ENCODE measurements at regions not wholly inside any gene's neighbourhood (a gene's known extent, or its start where the extent isn't known, plus 50 kb on each side); places are given as distances from the start of the nearest gene placed in this dataset.
"Not testable (repeated sequence)": the region's sequence is repeated elsewhere in the genome, so short reads cannot be mapped to it uniquely, and the experiment has no call there.

DNA sequence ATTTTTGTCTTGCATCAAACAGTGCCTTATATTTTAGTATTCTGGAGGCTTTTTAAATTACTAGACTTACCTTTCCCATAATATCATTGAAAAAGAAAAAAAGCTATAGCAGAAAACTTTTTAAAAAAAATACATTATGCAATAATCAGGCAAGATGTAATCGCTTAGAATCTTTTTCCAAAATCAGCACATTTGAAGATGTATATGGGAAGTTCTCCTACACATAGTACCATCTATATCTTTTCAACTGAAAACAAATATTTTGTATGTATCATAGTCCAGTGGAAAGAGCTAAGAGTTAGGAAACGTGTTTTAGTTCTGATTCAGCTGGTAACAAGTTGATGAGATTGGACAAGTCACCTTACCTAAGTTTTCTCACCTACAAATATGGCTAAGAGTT is 70.6 kb downstream of the SLC41A2 start:
- Histone ChIP-seq H3K4me3 (ENCODE audit: low read depth, low read length) (no peak overlapping the region), H3K27me3 (ENCODE audit: control insufficient read depth, insufficient read depth, low read length) (no peaks in the 10 kb centered on the region), H3K36me3 (ENCODE audit: control insufficient read depth, insufficient read depth, low read length) (no peaks in the 10 kb centered on the region)
- POLR2A ChIA-PET: no interaction called here
- TF ChIP-seq, protein P1, sequence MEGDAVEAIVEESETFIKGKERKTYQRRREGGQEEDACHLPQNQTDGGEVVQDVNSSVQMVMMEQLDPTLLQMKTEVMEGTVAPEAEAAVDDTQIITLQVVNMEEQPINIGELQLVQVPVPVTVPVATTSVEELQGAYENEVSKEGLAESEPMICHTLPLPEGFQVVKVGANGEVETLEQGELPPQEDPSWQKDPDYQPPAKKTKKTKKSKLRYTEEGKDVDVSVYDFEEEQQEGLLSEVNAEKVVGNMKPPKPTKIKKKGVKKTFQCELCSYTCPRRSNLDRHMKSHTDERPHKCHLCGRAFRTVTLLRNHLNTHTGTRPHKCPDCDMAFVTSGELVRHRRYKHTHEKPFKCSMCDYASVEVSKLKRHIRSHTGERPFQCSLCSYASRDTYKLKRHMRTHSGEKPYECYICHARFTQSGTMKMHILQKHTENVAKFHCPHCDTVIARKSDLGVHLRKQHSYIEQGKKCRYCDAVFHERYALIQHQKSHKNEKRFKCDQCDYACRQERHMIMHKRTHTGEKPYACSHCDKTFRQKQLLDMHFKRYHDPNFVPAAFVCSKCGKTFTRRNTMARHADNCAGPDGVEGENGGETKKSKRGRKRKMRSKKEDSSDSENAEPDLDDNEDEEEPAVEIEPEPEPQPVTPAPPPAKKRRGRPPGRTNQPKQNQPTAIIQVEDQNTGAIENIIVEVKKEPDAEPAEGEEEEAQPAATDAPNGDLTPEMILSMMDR (IDR thresholded peaks at IDR 0.05; ENCODE audit: insufficient read depth, low read depth, low read length): no peak
- CTCF ChIA-PET: interaction anchor here (0.9 to 3.2 kb wide), 2 partner anchors 506 to 508 kb away, joined by 3 to 11 read pairs; no protein-coding TSS in a partner anchor
- no peak for DNase-seq (ENCODE audit: low read depth)

DNA sequence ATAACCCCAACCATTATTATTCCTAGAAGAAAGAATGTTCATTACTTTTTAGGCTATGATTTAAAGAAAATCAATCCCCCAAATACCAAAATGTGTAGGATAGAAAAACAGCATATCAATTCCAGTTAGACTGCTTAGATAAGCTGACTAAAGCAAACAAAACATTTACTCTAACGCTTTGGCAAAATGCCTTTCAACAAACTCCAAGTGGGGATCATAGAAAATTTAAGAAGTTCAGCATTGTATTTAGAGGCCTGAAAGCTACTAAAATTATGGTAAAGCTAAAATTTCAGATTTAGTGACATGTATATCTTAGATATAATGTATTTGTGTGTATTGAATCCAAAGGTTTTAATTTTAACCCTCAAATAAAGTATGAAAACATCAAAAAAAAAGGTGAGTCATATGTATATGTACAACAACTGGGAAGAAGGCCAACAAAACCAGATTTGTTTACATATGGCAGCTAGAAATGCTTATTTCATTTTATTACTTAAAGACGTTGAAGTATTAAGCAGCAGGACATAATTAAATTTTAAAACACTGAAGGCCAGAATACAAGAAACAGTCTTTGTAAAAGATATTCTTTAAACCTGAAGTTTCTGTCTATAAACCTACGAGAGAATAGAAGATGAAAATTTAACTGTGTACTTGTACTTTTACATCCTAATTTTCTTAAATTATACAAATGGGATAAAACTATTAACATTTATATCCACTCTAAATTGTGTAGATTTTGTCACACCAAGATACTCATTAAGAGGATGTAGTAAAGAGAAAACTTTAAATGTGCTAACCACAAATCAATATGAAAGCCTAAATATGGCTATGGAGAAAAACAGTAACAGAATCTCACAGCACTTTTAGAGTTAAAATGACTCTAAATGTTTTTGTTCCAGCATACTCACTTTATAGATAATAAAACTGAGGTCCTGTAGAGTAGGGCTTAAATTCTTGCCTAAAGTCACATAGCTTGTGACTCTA is 71.4 kb downstream of the SLC41A2 start:
- TF ChIP-seq, protein P1 (IDR thresholded peaks at IDR 0.05; ENCODE audit: insufficient read depth, low read depth, low read length): no peak
- H3K27me3 ChIP-seq (ENCODE audit: control insufficient read depth, insufficient read depth, low read length): no peaks in the 10 kb centered on the region
- no peaks in the 10 kb centered on the region for H3K36me3 ChIP-seq (ENCODE audit: control insufficient read depth, insufficient read depth, low read length)
- POLR2A ChIA-PET: no interaction called here
- CTCF ChIA-PET: interaction anchor here (0.6 to 3.2 kb wide), 3 partner anchors 309 to 507 kb away, joined by 3 to 11 read pairs (median 3); no protein-coding TSS in a partner anchor
- no peak for DNase-seq (ENCODE audit: low read depth)
- H3K4me3 ChIP-seq (ENCODE audit: low read depth, low read length): no peak overlapping the region

DNA sequence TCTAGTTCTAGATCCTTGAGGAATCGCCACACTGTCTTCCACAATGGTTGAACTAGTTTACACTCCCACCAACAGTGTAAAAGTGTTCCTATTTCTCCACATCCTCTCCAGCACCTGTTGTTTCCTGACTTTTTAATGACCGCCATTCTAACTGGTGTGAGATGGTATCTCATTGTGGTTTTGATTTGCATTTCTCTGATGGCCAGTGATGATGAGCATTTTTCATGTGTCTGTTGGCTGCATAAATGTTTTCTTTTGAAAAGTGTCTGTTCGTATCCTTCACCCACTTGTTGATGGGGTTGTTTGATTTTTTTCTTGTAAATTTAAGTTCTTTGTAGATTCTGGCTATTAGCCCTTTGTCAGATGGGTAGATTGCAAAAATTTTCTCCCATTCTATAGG is 79.2 kb downstream of the SLC41A2 start:
- CTCF ChIA-PET: interaction anchor here (1.2 kb wide), 1 partner anchor 497 kb away, joined by 5 read pairs; no protein-coding TSS in a partner anchor
- H3K27me3 ChIP-seq (ENCODE audit: control insufficient read depth, insufficient read depth, low read length); POLR2A ChIA-PET; H3K4me3 ChIP-seq (ENCODE audit: low read depth, low read length); DNase-seq (ENCODE audit: low read depth); H3K36me3 ChIP-seq (ENCODE audit: control insufficient read depth, insufficient read depth, low read length): not testable (repeated sequence)

DNA sequence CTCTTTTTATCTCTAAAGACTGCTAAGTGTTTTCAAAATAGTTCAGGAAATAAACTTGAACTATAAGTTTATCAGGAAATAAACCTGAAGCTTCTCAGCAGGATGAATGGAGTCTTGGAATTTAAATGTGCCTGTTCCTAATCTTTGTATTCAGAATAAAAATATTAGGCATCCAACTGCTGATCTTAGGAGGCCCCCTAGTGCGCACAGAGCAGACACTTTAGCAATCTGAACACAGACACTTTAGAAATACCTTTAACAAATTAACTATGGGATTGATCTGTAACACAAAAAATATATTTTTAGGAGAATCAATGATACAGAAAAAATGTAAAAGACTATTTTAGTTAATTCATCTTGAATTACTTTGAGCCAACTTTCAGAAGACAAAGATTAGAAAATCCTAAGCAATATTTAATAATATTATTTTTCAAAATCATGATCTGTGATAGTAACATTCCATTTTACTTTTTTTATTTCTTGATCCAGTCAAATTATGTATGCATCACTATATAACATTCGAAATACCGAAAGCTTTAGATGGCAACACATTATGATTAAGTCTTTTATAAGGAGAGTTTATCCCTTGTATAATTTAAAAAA is 80.9 kb downstream of the SLC41A2 start:
- H3K36me3 ChIP-seq (ENCODE audit: control insufficient read depth, insufficient read depth, low read length): no peaks in the 10 kb centered on the region
- TF ChIP-seq, protein P1 (IDR thresholded peaks at IDR 0.05; ENCODE audit: insufficient read depth, low read depth, low read length): peak; percentile 75
- H3K27me3 ChIP-seq (ENCODE audit: control insufficient read depth, insufficient read depth, low read length): no peaks in the 10 kb centered on the region
- no peak for DNase-seq (ENCODE audit: low read depth)
- POLR2A ChIA-PET: no interaction called here
- CTCF ChIA-PET: interaction anchor here (0.6 to 3.6 kb wide), 9 partner anchors 13 to 498 kb away, joined by 3 to 42 read pairs (median 4); no protein-coding TSS in a partner anchor
- H3K4me3 ChIP-seq (ENCODE audit: low read depth, low read length): no peak overlapping the region

DNA sequence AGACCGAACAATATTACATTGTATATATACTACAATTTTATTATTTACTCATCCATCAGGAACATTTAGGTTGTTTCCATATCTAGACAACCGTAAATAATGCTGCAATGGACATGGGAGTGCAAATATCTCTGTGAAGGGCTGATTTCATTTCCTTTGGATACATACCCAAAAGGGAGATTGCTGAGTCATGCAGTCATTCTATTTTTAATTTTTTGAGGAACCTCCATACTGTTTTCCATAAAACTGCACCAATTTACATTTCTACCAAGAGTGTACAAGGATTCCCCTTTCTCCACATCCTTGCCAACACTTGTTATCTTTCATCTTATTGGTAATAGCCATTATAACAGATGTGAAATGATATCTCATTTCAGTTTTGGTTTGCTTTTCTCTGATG is 84.7 kb downstream of the SLC41A2 start:
- H3K27me3 ChIP-seq (ENCODE audit: control insufficient read depth, insufficient read depth, low read length): no peaks in the 10 kb centered on the region
- H3K4me3 ChIP-seq (ENCODE audit: low read depth, low read length): no peak overlapping the region
- CTCF ChIA-PET: interaction anchor here (1.5 kb wide), 1 partner anchor 492 kb away, joined by 3 read pairs; no protein-coding TSS in a partner anchor
- POLR2A ChIA-PET: no interaction called here
- no peaks in the 10 kb centered on the region for H3K36me3 ChIP-seq (ENCODE audit: control insufficient read depth, insufficient read depth, low read length)
- no peak for DNase-seq (ENCODE audit: low read depth)
- TF ChIP-seq, protein P1 (IDR thresholded peaks at IDR 0.05; ENCODE audit: insufficient read depth, low read depth, low read length): no peak

Measured in BJ (cell line).